ENCODE measurements at regions not wholly inside any gene's neighbourhood (a gene's known extent, or its start where the extent isn't known, plus 50 kb on each side); places are given as distances from the start of the nearest gene placed in this dataset.
"Not testable (repeated sequence)": the region's sequence is repeated elsewhere in the genome, so short reads cannot be mapped to it uniquely, and the experiment has no call there.

DNA sequence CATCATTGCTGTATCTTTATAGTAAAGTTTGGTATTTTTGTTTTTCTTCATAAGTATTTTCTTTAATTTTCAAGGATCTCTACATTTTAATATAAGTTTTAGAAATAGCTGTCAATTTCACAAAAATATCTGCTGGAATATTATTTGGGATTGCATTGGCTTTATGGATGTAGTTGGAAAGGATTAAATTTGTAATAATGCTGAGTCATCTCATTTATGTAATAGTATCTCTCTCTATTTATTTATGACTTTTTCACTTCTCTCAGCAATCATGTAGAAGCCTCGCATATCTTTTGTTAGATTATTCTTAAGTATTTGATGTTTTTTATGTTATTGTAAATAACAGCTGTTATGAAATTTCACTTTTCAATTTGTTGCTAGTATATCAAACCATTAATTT, 223.1 kb upstream of the POGK start:
- DNase-seq (ENCODE audit: low read depth): no peak

DNA sequence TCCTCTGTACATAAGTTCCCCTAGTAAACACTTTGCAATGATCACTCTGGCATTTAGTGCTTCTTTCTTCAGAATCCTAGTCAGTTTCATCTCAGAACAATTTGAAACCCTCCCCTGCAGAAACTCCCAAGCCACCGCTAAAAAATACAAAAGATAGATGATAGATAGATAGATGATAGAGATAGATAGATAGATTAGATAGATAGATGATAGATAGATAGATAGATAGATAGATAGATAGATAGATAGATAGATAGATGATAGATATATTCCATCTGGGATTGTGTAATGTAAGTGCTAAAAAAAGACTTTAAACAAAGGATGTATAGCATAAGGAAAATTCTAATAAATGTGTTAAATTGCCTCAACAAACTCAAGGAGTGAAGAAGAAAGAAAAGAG, 212.6 kb upstream of the POGK start:
- DNase-seq (ENCODE audit: low read depth): no peak

DNA sequence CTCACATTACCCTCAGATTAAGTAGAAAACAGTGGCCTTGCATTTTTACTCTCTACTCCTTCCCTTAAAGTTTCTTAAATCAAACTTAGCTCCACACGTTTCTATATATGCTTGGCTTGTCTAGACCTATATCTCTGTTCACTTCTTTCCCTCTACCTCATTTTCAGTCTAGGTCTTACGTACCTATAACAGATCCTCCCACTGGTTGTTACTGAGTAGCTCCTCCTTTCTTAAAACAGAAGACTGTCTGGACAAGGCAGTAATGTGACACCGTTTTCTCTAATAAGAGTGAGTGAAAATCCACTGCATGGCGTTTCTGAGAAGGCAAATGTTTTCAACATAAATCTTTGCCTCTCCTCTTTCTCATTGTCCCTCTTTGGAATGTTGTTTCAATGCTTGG, 211.7 kb upstream of the POGK start:
- DNase-seq (ENCODE audit: low read depth): no peak

DNA sequence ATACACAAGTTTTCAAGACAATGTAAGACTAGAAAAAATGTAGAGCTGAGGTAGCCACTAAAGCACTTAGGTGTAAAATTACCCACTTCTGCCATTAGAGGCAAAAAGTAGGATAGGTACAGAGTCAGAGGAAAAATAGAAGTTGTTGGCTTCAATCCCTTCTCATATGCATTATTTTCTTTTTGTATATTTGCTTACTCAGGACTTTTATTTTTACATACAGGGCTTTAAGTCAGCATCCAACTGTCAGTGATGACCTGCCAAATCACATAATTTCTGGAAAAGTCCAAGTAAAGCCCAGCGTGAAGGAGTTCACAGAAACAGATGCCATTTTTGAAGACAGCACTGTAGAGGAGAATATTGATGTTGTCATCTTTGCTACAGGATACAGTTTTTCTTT, 211.0 kb upstream of the POGK start:
- DNase-seq (ENCODE audit: low read depth): no peak

DNA sequence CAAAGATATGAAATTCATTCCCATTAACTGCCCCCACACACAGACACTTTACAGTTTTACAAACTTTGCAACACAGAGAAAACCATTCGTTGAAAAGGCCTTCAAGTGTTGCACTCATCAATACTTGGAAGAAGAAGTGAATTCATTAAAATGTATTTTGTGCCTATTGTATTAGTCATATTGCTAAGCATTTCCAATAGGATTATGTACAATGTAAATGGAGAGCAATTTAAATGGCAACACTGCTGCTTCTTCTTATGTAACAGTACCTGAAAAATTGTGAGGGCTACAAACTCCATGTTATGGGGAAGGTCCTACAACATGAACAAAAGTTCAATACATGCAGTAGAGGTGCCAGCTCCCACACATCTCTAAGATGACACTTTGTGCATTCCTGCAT, 209.3 kb upstream of the POGK start:
- DNase-seq (ENCODE audit: low read depth): no peak

DNA sequence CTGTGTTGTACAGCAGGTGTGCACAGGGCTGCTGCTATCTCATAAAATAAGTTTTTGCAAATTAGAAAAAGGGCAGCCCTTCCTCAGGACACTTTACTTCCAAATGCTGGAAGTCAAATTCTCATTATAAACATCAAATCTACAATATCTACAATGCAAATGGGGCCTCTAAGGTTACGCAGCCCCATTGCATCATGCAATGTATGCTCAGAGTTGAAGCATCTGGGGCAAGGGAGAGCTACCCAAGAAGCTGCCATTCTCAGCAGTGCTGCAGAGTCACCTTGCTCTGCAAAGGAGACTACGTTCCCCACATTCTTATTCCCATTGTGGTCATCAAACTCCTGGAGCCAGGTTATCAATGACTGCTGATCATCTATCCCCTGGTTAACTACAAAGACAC, 208.9 kb upstream of the POGK start:
- DNase-seq (ENCODE audit: low read depth): no peak

DNA sequence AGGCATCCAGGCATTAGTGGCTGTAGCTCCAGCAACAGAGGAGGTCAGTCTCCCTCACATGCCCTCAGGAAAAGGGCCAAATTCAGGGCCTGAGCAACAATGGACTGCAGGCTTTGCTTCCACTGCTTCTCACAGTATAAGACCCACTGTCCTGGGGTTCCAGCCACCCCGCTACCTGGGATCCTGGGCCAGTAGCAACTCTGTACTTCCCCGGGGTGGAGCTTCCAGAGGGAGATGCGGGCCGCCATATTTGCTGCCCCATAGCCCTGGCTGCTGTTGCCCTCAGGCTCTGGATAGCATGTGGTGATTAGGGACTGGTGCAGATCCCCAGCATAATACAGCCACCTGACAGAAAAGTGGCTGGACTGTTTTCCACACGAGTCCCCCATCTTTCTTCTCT, 201.1 kb upstream of the POGK start:
- no peak for DNase-seq (ENCODE audit: low read depth)

DNA sequence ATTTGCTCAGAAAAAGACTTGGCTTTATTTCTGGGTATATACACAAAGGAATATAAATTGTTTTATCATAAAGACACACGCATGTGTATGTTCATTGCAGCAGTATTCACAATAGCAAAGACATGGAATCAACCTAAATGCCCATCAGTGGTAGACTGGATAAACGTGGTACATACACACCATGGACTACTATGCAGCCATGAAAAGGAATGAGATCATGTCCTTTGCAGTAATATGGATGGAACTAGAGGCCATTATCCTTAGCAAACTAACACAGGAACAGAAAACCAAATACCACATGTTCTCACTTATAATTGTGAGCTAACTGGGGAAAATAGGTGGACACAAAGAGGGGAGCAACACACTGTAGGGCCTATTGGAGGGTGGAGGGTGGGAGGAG, 182.0 kb upstream of the POGK start:
- not testable (repeated sequence) for DNase-seq (ENCODE audit: low read depth)

DNA sequence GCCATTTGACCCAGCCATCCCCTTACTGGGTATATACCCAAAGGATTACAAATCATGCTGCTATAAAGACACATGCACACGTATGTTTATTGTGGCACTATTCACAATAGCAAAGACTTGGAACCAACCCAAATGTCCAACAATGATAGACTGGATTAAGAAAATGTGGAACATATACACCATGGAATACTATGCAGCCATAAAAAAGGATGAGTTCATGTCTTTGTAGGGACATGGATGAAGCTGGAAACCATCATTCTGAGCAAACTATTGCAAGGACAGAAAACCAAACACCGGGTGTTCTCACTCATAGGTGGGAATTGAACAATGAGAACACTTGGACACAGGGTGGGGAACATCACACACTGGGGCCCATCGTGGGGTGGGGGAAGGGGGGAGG, 172.5 kb upstream of the POGK start:
- DNase-seq (ENCODE audit: low read depth): not testable (repeated sequence)

DNA sequence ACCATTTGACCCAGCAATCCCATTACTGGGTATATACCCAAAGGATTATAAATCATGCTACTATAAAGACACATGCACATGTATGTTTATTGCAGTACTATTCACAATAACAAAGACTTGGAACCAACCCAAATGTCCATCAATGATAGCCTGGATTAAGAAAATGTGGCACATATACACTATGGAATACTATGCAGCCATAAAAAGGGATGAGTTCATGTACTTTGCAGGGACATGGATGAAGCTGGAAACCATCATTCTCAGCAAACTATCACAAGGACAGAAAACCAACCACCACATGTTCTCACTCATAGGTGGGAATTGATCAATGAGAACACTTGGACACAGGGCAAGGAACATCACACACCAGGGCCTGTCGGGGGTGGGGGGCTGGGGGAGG, 171.7 kb upstream of the POGK start:
- not testable (repeated sequence) for DNase-seq (ENCODE audit: low read depth)

DNA sequence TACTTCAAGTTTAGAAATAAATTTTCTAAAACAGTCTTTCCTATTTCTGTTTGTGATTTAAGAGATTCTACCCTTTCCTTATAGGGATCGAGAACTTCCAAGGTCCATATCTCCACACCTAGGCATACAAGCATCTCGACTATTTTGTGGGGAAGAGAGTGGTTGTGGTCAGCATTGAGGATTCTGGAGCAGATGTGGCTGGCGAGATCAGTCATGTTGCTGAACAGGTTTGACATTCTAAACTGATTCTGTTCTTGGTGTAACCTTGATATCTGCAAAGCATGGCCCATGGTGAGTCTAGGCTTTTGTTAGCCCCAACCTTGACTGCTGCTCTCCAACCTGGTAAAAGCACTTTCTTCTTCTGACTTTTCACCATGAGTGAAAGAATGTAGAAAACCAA, 167.6 kb upstream of the POGK start:
- DNase-seq (ENCODE audit: low read depth): no peak

DNA sequence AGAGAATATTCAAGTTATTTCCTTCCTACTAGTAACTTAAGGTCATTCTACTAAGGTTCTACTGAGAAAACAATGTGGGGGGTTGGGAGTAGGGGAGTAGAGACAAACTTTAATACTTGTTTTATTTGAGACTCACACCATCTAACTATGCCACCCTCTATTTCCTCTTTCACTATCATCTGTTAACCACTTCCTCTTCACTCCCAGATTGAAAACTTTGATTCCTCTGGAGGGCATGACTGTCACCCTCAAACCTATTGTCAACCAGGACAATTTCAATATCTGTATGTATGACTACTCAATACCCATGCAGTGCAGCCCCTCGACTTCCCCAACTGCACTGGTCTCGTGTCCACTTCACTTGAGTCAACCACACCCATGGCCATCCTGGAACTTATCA, 165.6 kb upstream of the POGK start:
- no peak for DNase-seq (ENCODE audit: low read depth)

DNA sequence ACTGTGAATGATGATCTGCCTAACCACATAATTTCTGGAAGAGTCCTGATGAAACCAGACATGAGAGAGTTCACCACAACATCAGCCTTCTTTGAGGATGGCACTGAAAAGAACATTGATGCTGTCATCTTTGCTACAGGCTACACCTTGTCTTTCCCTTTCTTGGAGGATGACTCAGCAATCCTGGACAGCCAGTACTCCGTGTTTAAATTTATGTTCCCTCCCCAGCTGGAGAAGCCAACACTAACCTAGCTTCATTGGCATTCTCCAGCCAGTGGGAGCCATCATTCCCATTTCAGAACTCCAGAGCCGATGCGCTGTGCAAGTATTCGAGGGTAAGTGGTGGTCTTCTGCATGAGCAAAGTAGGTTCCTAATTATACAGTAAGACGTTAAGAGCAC, 164.1 kb upstream of the POGK start:
- DNase-seq (ENCODE audit: low read depth): no peak

DNA sequence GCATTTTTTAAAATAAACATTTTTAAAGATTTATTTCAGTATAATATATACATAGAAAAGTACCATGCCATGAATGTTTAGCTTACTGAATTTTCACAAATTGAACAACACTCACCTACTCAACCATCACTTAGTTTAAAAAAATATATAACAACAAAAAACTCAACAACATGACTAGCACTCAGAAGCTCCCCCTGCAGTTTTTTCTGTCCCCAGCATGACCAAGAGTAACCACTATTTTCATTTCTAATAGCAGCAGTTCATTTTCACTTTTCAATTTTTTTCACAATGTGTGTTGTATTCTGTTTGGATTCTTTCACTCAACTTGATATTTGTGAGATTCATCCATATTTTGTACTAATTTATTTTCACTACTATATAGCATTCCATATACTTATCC, 162.3 kb upstream of the POGK start:
- DNase-seq (ENCODE audit: low read depth): no peak

DNA sequence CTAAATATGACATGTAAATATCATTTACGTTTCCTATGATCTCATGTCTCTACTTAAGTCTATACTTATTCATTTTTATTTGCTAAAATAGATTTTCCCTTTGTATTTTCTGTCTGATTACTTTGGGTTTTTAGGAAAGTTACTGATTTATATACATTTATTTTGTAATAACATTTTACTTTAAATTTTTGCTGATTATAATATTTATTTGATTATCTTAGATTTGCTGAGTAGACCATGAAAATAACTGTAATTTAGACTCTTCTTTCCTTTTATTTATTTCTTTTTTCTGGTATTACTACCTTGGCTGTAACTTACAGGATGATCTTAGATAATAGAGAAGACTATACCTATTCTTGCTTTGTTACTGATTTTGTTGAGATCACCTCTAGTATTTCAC, 159.9 kb upstream of the POGK start:
- DNase-seq (ENCODE audit: low read depth): no peak

DNA sequence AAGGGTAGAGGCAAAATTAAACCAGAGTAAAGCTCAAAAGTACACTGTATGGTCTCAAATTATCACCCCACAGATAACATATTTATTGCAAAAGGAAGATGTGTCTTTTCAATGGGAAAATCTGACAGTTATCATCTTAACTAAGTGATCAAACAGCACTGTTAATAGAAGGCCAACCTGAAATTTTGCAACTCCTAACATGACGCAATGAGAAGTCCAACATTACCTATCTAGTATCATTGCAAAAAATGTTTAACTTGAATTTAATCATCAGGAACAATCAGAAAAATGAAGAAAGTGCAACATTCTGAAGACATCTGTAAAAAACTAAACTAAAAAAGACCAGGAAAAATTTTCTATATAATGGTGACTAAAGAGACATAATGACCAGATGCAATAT, 156.7 kb upstream of the POGK start:
- DNase-seq (ENCODE audit: low read depth): no peak

DNA sequence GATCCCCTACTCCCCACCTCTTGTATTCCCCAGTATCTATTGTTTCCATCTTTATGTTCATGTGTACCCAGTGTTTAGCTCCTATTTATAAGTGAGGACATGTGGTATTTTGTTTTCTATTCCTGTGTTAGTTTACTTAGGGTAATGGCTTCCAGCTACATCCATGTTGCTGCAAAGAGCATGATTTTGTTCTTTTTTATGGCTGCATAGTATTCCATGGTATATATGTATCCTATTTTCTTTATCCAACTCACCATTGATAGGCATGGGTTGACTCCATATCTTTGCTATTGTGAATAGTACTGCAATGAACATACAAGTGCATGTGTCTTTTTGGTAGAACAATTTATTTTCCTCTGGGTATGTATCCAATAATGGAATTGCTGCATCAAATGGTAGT, 154.6 kb upstream of the POGK start:
- DNase-seq (ENCODE audit: low read depth): not testable (repeated sequence)

DNA sequence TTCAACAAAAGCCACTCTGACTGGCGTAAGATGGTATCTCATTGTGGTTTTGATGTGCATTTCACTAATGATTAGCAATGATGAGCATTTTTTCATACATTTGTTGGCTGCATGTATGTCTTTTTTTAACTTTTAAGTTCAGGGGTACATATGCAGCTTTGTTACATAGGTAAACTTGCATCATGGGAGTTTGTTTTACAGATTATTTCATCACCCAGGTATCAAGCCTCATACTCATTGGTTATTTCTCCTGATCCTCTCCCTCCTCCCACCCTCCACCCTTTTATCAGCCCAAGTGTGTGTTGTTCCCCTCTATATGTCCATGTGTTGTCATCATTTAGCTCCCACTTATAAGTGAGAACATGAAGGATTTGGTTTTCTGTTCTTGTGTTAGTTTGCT, 154.1 kb upstream of the POGK start:
- no peak for DNase-seq (ENCODE audit: low read depth)

DNA sequence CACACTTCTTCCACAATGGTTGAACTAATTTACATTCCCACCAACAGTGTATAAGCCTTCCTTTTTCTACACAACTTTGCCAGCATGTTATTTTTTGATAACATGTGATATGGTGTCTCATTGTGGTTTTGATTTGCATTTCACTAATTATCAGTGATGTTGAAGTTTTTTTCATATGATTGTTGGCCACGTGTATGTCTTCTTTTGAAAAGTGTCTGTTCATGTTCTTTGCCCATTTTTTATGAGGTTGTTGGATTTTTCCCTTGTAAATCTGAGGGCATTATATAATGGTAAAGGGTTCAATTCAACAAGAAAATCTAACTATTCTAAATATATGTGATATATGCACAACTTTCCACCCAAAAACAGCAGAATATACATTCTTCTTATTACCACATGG, 153.4 kb upstream of the POGK start:
- DNase-seq (ENCODE audit: low read depth): not testable (repeated sequence)

DNA sequence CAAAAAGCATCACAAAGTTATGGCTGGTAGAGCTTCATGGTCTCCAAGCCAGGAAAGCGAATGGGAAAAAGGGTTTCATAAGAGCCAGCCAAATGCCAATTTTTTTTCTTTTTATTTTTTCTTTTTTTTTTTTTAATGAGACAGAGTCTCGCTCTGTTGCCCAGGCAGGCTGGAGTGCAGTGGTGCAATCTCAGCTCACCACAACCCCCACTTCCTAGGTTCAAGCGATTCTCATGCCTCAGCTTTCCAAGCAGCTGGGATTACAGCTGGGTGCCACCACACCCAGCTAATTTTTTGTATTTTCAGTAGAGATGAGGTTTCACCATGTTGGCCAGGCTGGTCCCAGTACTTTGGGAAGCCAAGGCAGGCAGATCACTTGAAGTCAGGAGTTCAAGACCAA, 148.7 kb upstream of the POGK start:
- not testable (repeated sequence) for DNase-seq (ENCODE audit: low read depth)

DNA sequence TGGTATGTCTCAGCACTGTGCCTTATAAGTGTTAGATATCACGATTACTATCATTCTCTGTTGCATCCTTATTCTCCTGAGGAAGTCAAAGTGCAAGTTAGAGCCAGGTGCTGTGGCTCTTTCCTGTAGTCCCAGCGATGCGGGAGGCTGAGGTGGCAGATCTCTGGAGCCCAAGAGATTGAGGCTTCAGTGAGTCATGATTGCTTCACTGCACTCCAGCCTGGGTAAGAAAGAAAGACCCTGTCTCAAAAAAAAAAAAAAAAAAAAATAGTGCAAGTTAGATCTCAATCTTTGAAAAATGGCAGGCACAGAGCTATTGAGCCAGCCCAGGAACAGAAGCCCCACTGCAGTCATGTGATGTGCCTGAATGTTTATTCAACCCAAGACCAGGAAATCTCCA, 147.8 kb upstream of the POGK start:
- no peak for DNase-seq (ENCODE audit: low read depth)

DNA sequence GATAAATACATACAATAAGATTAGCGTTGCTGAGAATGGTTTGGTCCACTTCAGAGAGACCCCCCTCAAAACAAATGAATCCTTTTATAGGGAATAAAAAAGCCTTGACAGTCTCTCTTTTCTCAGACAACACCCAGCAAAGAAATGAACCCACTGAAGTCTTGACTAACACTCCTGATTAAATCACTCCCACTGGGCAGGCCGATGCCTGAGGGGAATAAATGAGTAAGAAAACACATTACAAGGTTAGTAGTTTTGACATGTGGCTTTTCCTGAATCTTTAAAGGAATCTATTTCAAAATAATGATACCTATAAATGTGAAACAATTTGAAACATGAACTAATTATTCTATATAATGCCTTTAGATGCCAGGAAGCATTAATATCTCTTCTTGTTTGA, 146.9 kb upstream of the POGK start:
- no peak for DNase-seq (ENCODE audit: low read depth)

DNA sequence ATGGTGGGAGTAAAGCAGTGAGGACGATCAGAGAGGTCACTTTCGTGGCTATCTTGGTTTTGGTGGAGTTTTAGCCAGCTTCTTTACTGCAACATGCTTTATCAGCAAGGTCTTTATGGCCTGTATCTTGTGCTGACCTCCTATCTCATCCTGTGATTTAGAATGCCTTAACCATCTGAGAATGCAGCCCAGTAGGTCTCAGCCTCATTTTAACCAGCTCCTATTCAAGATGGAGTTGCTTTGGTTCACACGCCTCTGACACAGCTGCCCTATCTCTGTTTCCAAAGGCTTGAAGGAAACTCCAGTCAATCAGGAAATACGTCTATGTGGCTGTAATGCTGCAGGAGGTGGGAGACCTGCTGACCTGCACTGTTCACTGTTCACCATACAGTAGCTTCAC, 146.1 kb upstream of the POGK start:
- no peak for DNase-seq (ENCODE audit: low read depth)

DNA sequence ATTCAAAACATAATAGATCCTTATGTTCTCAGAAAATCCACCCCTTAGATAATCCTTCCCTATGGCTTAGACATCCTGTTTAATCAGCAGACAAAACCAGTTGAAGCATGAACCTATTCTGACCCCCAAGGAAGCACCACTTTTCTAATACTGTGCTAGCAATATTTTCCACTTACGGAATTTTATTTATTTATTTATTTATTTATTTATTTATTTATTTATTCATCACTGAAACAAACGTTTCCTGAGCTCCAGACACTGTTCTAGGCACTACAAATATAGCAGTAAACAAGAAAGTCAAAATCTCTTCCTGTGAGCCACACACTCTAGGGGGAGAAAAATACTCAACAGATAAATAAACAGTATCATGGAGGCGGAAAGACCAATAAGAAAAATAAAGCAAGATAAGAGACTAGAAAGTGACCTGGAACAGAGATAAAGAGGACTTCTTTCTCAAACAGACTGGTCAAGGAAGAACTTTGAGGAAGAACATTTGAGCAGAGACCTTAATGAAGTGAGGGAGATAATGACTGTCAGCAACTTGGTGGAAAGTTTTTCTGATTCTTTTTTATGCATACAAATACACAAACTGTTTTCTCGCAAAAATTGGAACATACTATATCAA, 145.5 kb upstream of the POGK start:
- no peak for DNase-seq (ENCODE audit: low read depth)

DNA sequence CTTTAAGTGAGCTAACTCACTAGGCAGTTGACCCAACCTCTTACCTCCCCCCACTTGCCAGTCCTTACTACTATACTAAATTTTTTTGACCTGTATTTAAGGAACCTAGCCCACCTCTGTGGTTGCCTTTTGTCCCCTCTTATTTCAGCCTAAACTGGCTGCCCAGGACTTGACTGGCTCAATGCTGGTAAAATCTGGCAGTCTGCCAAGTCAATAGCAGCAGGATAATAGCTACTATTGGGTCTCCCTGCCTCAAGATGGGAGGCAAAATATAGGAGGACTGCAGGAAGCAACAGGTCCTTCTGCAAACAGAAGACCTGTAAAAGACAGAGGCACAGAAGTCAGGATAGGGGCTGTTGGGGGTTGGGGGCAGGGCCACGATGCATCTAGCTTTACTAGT, 144.2 kb upstream of the POGK start:
- DNase-seq (ENCODE audit: low read depth): no peak

Measured in activated T-cell treated with anti-CD3 and anti-CD28 coated beads for 48 hours (primary cell).